GM18868 (cell line): ENCODE measurements at regions not wholly inside any gene's neighbourhood (a gene's known extent, or its start where the extent isn't known, plus 50 kb on each side); places are given as distances from the start of the nearest gene placed in this dataset.

Experiments used
- ATAC-seq: cut with Tn5 transposase; IDR thresholded peaks from one replicate; pipeline ENCODE4 v1.9.1; 2021; ENCODE audit warnings: mild to moderate bottlenecking, moderate library complexity; ENCODE audit not compliant: unreplicated experiment

DNA sequence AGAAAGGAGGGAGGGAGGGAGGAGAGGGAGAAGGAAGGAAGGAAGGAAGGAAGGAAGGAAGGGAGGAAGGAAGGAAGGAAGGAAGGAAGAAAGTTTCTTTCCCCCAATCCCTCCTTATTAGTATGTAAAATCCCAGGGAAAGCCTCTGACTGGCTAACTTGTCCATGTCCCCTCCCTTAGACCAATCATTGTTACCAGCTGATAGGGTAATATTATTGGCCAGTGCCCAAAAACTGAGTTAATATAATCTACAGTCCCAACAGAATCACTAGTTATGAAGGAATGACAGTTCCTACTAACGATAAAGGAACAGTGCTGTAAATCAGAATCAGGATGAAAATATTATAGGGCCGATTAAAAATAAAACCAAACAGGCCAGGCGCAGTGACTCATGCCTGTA is 53.6 kb upstream of the CCNG1 start:
- ATAC-seq, result no peak

DNA sequence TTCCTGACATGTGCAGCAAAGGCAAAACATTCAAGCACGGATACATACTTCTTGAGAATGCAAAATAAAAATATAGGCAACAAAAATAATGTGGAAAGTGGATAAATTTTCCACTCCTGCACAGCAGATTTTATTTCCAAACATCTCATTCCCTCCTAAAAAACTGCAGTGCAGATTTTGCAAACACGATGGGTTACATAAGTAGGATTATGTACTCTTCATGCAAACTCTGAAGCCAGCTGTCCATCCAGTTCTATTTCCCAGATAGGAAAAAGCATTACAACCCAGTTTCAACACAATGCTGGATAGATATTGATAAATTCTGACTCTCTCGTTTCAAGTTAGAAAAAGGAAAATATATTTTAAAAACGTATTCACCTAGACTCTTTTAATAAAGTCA is 52.7 kb upstream of the CCNG1 start:
- ATAC-seq, result no peak

GRCh38 chr5:163385271-163385670 is 52.1 kb upstream of the CCNG1 start:
- no peak for ATAC-seq

DNA sequence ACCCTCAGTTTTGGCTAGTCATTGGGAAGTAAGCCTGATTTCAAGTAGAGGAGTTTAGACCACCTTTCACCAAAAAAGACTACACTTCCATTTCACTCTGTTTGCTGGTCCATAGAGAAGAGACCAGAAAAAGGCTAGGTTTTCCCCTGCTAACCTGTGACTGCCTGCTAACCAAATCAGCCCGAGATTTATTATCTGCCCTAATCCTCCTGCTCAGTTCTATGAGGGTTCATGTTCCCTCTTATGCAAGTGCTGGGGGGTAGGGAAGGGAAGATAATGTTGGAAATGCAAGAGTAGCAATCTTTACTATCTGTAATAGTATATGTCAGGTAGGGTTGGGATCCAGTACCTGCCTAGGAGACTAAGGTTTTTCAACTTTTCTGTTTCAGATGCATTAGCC is 51.6 kb upstream of the CCNG1 start:
- no peak for ATAC-seq

DNA sequence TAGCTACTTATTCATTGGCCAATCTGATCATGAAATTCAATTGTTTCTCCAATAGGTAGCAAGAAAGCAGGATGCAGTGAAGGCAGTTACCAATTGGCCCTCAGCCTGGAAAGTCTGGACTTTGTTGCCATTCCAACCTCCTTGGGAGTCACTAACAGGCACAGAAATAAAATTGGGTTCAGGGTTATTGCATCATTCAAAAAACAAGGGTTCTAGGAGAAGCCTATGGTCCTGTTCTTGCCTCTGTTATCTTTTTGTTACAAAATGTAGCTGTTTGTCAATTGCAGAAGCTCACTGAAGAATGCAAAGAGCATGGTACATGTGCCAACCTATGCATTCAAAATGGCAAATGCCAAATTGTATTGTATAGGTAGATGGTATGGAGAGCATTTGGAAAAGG is 51.0 kb upstream of the CCNG1 start:
- ATAC-seq, result no peak

DNA sequence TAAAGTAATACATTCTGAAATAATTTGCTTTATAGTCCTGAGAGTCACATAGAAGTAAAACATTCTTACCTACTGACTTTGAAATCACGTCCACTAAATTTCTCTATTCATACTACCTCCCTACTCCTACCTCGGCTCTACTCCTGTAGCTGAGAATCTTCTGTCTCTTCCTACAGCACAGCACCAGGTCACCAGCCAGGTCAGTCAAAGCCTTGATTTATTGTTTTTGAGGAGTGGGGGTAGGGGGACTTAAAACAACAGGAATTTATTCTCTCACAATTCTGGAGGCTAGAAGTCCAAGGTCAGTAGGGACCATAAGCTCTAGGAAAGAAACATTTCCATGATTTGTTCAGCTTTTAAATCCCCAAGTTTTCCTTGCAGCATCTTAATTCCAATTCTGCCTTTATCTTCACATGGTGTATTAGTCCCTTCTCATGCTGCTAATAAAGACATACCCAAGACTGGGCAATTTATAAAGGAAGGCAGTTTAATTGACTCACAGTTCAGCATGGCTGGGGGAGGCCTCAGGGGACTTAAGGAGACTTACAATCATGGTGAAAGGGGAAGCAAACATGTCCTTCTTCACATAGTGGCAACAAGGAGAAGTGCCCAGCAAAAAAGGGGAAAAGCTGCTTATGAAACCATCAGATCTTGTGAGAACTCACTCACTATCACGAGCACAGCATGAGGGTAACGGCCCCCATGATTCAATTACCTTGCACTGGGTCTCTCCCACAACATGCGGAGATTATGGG is 49.6 kb upstream of the CCNG1 start:
- no peak for ATAC-seq
